GM12892 (cell line): ENCODE measurements at regions not wholly inside any gene's neighbourhood (a gene's known extent, or its start where the extent isn't known, plus 50 kb on each side); places are given as distances from the start of the nearest gene placed in this dataset.

Experiments used
- DNase-seq: peaks from one replicate; pipeline ENCODE4 v3.0.0; 2011; ENCODE audit not compliant: insufficient read length
- FAIRE-seq: peaks from 2 replicates; lab custom pipeline; 2011; peaks lifted over from hg19 to GRCh38; lab: Jason Lieb, UNC
- POLR2A ChIP-seq: IDR thresholded peaks from 2 replicates; pipeline ENCODE4 v1.6.1; 2011; ENCODE audit warnings: low read depth, low read length, control low read depth
- POLR2AphosphoS5 ChIP-seq: IDR thresholded peaks from 2 replicates; pipeline ENCODE4 v1.6.1; 2011; ENCODE audit warnings: low read depth, low read length, control low read depth
- TAF1 ChIP-seq: IDR thresholded peaks from 2 replicates; pipeline ENCODE4 v1.6.1; 2011; ENCODE audit warnings: low read depth, mild to moderate bottlenecking, control low read depth, low read length, borderline replicate concordance

DNA sequence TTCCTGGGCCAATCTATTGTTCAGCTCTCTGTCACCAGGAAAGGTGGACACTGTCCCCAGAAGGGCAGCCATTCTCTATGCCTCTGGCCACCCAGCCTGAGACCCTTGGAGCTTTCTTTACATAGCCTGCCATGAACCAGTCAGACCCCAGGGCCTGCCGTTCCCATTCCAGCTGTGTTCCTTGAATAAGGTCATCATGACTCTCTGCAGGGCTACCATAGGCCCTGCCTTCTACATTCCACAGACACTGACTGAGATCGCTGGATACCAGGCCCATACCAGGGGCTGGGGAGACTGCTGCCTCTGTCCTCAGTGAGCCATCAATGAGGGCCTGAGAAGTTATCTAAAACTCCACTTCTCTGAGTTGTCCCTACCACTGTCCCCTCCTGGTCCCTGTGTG, 75.5 kb downstream of the SYNE3 start:
- no peak for TF ChIP-seq POLR2A
- DNase-seq (no peak), FAIRE-seq (no peak)

DNA sequence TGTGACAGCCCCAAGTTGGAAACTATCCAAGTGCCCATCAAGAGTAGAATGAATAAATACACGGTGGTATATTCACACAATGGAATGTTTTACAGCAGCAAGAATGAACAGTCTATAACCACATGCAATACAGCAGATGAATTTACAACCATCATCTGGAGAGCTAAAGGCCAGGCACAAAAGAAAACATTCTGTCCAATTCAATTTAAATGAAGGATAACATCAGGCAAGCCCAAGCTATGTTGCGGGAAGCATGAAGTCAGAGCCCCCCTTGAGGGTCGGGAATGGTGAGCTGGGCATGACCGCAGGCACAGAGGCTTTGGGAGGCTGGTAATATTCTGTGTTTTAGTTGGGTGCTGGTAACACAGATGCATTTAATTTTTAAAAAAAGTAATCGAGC, 76.0 kb downstream of the SYNE3 start:
- TF ChIP-seq TAF1 (no peak), POLR2A (no peak), POLR2AphosphoS5 (no peak)
- FAIRE-seq: no peak

DNA sequence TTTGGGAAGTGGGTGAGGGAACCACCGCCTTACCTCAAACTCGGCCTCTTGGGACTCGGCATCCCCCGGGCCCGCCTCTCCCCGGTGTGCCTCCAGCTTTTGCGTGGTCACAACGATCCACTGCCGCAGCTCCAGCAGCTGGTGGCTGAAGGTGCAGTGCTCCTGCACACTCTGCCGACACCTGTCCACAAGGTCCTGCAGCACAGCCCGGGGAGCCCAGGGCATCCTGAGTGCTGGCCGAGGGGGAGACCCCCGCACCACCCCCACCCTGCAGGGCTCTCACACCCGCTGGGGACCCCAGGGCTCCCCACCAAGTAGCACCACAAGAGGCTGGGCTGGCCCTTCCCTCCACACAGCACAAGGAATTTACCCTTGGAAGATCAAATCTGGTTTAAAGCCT, 76.6 kb downstream of the SYNE3 start:
- DNase-seq (no peak), FAIRE-seq (no peak)
- TF ChIP-seq POLR2AphosphoS5: no peak
- no peak for TF ChIP-seq POLR2A
- TF ChIP-seq TAF1: no peak

More for the DNA sequence above, 76.0 kb downstream of the SYNE3 start:
- no peak for DNase-seq

DNA sequence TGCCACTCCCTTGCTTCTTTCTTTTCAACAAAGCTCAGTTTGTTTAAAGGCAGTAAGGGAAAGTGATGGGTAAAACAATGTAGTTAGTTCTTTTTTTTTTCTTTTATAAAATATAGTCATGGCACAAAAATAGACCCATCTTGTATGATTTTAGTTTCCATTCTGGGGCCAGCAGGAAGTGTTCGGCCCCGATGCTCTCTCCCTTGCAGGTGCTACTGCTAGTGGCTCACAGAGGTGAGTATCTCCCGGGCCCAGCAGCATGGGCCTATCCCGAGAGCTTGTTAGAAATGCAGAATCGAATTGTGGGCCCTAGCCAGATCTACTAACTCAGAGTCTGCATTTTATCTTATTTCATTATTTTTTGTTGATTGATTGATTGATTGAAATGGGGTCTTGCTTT, 78.7 kb downstream of the SYNE3 start:
- TF ChIP-seq POLR2A (no peak), TAF1 (no peak), POLR2AphosphoS5 (no peak)
- FAIRE-seq (no peak), DNase-seq (no peak)

DNA sequence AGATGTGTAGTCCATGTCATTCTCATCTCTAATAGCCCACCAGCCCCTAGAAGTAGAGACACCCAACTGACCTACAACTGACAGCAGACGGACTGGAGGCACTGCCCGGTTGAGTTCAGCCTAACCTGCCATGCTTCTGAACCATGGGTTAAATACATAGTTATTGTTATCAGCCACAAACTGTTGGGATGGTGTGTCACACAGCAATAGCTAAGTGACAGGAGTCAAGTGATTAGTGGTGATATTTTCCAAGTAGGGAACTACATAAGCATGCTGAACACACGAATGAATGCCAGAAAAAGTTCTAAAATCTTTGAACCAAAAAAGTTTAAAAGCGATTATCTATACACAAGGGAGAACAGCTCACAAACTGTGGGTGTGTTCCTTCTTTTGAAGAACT, 80.1 kb downstream of the SYNE3 start:
- TF ChIP-seq POLR2A: no peak
- TF ChIP-seq TAF1: no peak
- TF ChIP-seq POLR2AphosphoS5: no peak
- DNase-seq: no peak
- FAIRE-seq: no peak

DNA sequence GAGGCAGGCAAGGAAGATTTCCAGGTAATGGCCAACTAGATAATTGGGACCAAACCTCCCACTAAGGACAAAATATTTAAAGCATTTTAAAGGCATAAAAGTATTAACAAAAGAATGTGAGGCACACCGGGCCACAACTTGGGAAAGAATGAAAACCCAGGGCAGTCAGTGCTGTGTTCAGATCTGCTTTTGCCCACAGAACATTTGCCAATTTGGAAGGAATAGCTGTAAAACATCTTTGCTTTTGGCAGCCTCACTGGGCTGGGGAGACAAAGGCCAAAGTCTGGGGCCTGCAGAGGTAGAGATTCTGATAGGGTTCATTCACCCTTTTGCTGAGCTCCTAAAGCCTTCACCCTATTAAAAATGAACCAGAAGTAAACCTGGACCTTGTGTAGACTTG, 82.3 kb downstream of the SYNE3 start:
- DNase-seq: no peak
- TF ChIP-seq POLR2A: no peak
- no peak for TF ChIP-seq TAF1
- no peak for FAIRE-seq

DNA sequence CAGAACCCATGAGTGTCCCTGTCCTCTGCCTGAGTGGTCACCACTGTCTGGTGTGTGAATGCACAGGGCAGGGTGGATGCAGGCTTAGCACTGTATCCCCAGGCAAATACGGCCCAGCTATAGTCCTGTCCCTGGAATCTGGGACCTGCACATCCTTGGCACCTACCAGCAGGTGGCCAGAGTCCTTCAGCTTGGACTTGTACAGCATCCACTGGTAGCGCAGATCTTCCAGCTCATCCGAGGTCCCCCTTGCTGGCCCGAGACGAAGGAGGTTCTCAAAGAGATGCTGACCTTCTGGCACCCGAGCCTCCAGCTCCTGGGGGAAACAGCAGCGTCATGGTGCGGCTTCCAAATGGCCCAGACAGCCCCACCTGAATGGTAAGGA, 83.4 kb downstream of the SYNE3 start:
- TF ChIP-seq POLR2AphosphoS5 (no peak), POLR2A (no peak), TAF1 (no peak)
- DNase-seq: no peak
- no peak for FAIRE-seq

DNA sequence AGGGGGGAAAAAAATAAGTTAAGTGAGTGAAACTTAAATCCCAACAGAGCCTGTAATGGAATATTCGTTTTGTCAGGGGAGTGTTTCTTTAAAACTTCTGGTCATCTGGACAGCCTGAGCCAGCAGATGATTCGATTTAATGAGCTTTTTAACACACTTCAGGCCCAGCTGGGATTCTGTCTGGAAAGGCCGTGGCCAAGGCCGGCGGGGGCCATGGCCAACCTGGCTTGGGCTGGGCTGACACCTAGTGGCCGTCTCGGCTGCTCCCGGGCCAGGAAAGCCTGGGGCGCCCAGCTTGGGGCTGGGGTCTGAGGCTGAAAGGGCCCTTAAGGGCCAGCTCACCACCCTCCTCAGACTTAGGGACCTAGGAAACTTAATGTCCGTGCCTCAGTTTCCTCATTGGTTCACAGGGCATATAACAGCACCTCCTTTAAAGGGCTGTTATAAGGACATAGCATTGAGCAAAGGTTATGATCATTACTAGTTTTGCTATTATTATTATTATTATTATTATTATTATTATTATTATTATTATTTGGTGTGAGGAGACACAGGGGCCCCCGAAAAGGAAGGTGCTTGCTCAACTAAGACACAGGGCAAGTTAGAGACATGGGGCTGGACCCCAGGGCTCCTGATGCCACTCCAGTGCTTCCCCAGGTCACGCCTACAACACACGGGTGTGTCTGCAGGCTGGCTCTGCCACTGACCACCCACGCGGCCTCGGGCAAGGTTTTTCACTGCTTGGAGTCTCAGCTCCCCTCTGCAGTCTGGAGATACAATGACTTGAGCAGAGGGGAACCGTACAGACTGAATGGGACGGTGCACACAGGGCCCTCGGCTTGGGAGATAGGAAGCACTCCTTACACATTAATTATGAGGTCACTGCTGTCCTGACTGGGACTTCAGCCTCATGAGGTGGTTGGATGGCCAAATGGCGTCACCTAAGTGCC, 84.0 kb downstream of the SYNE3 start:
- DNase-seq (no peak), FAIRE-seq (no peak)
- TF ChIP-seq POLR2AphosphoS5 (no peak), POLR2A (no peak), TAF1 (no peak)

DNA sequence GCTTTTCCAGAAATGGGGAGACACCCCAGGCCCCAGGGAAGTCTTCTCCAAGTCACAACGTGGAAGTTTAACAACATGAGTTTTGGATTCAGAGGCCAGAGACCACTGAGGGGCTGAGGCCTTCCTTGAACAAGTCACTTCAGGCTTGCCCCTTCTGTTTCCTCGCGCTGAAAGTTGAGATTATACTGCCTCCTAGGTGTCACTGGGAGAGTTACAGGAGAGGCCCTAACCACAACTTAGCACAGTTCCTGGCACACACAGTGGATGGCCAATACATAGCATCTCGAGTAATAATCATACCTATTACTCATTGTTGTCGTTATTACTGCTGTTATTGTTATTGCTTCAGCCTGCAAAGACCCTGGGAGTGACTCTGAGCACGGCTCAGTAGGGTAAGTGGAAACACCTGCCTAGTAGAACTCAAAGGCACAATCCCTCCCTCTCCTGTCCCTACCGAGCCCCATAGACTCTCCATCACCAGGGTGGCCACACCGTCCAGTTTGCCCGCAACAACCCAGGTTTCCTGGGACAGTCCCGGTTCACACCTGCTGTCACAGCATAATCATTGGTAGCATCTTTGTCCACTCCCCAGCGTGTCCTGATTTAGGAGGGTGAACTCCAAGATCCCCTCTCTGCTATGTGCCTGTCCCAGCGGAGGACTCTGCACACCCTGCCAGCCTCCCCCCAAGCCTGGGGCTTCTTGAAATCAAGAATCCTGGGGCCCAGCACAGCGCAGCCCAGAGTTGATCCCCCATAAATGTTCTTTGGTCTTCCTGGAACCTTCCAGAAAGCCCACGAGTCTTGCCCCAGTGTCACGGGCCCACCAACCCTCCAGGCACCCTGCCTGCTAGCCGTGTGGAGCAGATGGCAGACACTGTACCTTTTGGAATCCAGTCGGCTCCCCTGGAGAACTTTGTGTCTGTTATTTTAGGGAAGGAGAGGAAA, 85.0 kb downstream of the SYNE3 start:
- no peak for TF ChIP-seq POLR2AphosphoS5
- no peak for TF ChIP-seq POLR2A
- TF ChIP-seq TAF1: no peak
- DNase-seq (no peak), FAIRE-seq (no peak)

DNA sequence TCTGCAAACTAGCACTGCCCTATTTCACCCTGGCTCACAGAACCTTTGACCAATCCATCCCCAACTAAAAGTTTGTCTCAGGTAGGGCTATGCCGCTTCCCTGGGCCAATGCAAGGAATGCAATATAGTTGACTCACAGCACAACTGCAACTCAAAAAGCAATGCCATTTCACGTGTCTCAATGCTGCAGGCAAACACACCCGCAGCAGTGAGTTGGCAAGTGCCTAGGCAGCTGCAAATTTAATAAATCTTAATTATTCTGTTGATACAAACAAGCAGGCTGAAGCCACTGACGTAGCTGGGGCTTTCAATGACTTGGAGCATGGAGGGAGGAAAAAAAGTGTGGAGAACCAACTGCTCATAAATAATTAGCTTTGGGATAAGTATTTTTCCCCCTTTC, 87.9 kb downstream of the SYNE3 start:
- no peak for FAIRE-seq
- no peak for DNase-seq
- TF ChIP-seq POLR2AphosphoS5 (no peak), TAF1 (no peak), POLR2A (no peak)

DNA sequence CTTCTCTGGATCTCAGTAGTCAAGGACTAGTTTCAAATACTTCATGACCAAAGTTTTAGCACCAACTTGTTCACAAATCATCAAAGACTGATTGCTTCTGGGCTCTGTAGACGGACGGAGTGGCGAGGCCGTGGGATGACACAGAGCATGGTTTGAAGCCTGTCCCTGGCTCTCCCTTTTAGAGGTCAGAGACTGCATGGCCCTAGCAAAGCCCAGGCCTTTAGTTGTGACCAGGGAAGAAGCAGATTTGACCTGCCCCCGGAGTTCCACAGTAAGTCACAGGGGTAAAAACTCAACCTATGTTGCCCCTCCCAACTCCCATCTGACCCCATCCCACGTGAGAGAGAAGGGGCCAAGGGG, 90.4 kb downstream of the SYNE3 start:
- FAIRE-seq: no peak
- no peak for TF ChIP-seq POLR2A
- no peak for TF ChIP-seq POLR2AphosphoS5
- TF ChIP-seq TAF1: no peak
- DNase-seq: no peak

DNA sequence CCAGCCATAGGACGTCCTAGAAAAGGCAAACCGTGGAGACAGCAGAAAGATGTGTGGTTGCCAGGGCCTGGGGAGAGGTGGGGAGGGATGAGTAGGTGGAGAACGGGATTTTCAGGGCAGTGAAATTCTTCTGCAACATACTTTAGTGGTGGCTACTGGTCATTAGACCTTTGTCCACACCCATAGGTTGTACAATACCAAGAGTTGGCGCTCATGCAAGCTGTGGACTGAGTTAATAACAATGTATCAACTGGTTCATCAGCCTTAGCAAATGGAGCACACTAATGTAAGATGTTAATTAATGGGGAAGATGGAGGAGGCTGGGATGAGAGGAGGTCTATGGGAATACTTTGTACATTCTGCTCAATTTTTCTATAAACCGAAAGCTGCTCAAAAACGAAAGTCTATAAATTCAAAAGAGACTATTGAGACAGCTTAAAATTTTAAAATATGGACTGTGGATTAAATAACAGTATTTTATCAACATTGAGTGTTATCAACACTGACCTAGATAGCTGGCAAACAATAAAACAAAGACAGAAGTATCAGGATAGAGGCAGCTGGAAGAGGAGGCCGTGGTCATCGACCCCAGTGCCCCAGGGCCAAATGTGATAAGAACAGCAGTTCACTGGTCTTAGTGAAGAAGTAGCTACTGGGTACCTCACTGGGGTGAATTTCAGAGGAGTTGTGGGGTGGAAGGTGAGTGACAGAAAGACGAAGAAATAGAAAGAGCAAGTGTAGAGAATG, 90.9 kb downstream of the SYNE3 start:
- FAIRE-seq: peak; percentile 38
- TF ChIP-seq POLR2A (no peak), POLR2AphosphoS5 (no peak), TAF1 (no peak)
- DNase-seq: no peak
